ENCODE measurements at regions not wholly inside any gene's neighbourhood (a gene's known extent, or its start where the extent isn't known, plus 50 kb on each side); places are given as distances from the start of the nearest gene placed in this dataset.

DNA sequence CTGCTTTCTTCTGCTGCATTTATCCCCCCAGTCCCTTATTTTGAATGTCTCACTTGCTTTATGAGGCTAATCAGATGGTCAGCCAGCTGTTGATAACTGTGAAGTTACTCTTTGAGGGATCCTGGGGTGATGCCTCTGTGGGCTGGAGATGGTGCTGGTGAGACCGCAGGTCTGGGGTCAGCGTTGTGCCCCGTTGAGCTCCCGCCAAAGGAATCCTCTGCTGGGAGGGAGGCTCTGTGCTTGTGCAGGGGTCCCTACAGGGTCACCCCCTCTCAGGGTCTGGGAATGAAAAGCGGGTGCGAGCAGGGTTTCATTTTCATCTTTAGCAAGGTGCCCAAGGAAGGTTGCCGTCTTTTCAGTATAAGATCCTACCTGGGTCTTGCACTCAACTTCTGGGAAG lies 161.2 kb upstream of the RTL1 start:
- no peaks in the 10 kb centered on the region for H3K4me1 ChIP-seq (ENCODE audit: control insufficient read depth, insufficient read depth, low read length)
- no TSS peak for BruUV-seq (replicated peaks)
- intact Hi-C loops (cut with micrococcal nuclease; ENCODE audit: unreplicated experiment), result no loop called here
- DNase-seq (ENCODE audit: low read depth, low spot score), result no peak
- ChIA-PET CTCF (no interaction called here), POLR2A (no interaction called here)
- no peaks in the 10 kb centered on the region for H3K9me3 ChIP-seq (ENCODE audit: control insufficient read depth, insufficient read depth, low read depth, low read length)
- no peak overlapping the region for H3K4me3 ChIP-seq (ENCODE audit: low read depth in 2 of 2, low read length in 2 of 2)
- H3K36me3 ChIP-seq (ENCODE audit: control insufficient read depth, insufficient read depth, low read length), result no peaks in the 10 kb centered on the region
- ATAC-seq, result no peak
- H3K27ac ChIP-seq (ENCODE audit: low read length), result no peak overlapping the region
- H3K27me3 ChIP-seq (ENCODE audit: control insufficient read depth, insufficient read depth, low read length), result no peaks in the 10 kb centered on the region
- TF ChIP-seq SIN3A (IDR thresholded peaks at IDR 0.05; ENCODE audit: borderline replicate concordance, insufficient read depth, low read depth, low read length), result no peak
- TF ChIP-seq, protein P1, sequence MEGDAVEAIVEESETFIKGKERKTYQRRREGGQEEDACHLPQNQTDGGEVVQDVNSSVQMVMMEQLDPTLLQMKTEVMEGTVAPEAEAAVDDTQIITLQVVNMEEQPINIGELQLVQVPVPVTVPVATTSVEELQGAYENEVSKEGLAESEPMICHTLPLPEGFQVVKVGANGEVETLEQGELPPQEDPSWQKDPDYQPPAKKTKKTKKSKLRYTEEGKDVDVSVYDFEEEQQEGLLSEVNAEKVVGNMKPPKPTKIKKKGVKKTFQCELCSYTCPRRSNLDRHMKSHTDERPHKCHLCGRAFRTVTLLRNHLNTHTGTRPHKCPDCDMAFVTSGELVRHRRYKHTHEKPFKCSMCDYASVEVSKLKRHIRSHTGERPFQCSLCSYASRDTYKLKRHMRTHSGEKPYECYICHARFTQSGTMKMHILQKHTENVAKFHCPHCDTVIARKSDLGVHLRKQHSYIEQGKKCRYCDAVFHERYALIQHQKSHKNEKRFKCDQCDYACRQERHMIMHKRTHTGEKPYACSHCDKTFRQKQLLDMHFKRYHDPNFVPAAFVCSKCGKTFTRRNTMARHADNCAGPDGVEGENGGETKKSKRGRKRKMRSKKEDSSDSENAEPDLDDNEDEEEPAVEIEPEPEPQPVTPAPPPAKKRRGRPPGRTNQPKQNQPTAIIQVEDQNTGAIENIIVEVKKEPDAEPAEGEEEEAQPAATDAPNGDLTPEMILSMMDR (IDR thresholded peaks at IDR 0.05), result no peak
- no peak for TF ChIP-seq POLR2AphosphoS5 (IDR thresholded peaks at IDR 0.05; ENCODE audit: low read depth, low read length)
- no peak for TF ChIP-seq TCF7L2 (IDR thresholded peaks at IDR 0.05; ENCODE audit: low read depth, low read length)
- TF ChIP-seq REST (IDR thresholded peaks at IDR 0.05; ENCODE audit: insufficient read depth in 1 of 2, low read depth in 2 of 2, low read length in 1 of 2), result no peak
- in situ Hi-C loops (cut with HindIII; ENCODE audit: low pct_unique_long_range_greater_than_20kb, low sequenced_read_pairs), result no loop called here

DNA sequence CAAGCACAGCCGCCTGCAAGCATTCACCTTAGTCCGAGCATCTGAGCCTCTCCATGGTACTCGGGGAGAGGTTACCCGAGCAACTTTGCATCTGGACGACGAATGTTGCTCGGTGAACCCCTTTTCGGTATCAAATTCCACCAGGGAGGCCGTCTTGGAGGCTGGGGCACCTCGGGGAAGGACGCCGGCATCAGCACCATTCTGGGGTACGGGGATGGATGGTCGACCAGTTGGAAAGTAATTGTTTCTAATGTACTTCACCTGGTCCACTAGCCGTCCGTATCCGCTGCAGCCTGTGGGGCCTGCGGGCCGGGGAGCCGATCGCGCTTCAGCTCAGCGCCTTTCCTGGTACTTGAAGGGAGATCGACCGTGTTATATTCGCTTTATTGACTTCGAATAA lies 161.7 kb upstream of the RTL1 start:
- ChIA-PET CTCF (no interaction called here), POLR2A (no interaction called here)
- intact Hi-C loops (cut with micrococcal nuclease; ENCODE audit: unreplicated experiment), result no loop called here
- in situ Hi-C loops (cut with HindIII; ENCODE audit: low pct_unique_long_range_greater_than_20kb, low sequenced_read_pairs), result no loop called here
- H3K9me3 ChIP-seq (ENCODE audit: control insufficient read depth, insufficient read depth, low read depth, low read length), result no peaks in the 10 kb centered on the region
- no TSS peak for BruUV-seq (replicated peaks)
- H3K36me3 ChIP-seq (ENCODE audit: control insufficient read depth, insufficient read depth, low read length), result no peaks in the 10 kb centered on the region
- H3K4me3 ChIP-seq (ENCODE audit: low read depth in 2 of 2, low read length in 2 of 2), result no peak overlapping the region
- H3K27ac ChIP-seq (ENCODE audit: low read length), result no peak overlapping the region
- no peaks in the 10 kb centered on the region for H3K27me3 ChIP-seq (ENCODE audit: control insufficient read depth, insufficient read depth, low read length)
- DNase-seq (ENCODE audit: low read depth, low spot score) (no peak), ATAC-seq (no peak)
- H3K4me1 ChIP-seq (ENCODE audit: control insufficient read depth, insufficient read depth, low read length), result no peaks in the 10 kb centered on the region
- TF ChIP-seq REST (IDR thresholded peaks at IDR 0.05; ENCODE audit: insufficient read depth in 1 of 2, low read depth in 2 of 2, low read length in 1 of 2) (no peak), TCF7L2 (IDR thresholded peaks at IDR 0.05; ENCODE audit: low read depth, low read length) (no peak), POLR2AphosphoS5 (IDR thresholded peaks at IDR 0.05; ENCODE audit: low read depth, low read length) (no peak), SIN3A (IDR thresholded peaks at IDR 0.05; ENCODE audit: borderline replicate concordance, insufficient read depth, low read depth, low read length) (no peak)
- TF ChIP-seq, protein P1 (IDR thresholded peaks at IDR 0.05), result no peak

Data from Panc1 (cell line).